Kidney glomerular epithelial cell (primary cell): ENCODE measurements at regions not wholly inside any gene's neighbourhood (a gene's known extent, or its start where the extent isn't known, plus 50 kb on each side); places are given as distances from the start of the nearest gene placed in this dataset.

Experiments
- DNase-seq: peaks from one replicate; lab custom pipeline; 2025; lab: John Stamatoyannopoulos, UW

GRCh38 chr14:49527221-49527620 is 59.0 kb downstream of the RPS29 start:
- DNase-seq: no peak

GRCh38 chr14:49526101-49526500 is 60.1 kb downstream of the RPS29 start:
- no peak for DNase-seq

- DNase-seq: no peak
Observed at GRCh38 chr14:49516286-49516685, 69.9 kb downstream of the RPS29 start.

- no peak for DNase-seq
Observed at GRCh38 chr14:49512571-49512970, 73.6 kb downstream of the RPS29 start.

GRCh38 chr14:49512147-49512551 is 74.0 kb downstream of the RPS29 start:
- peak; percentile 84 for DNase-seq

- DNase-seq: no peak
Observed at GRCh38 chr14:49508124-49508523, 78.1 kb downstream of the RPS29 start.

- no peak for DNase-seq
Observed at GRCh38 chr14:49506650-49507049, 79.5 kb downstream of the RPS29 start.

GRCh38 chr14:49505041-49505766 is 81.0 kb downstream of the RPS29 start:
- peak; percentile 87 for DNase-seq

GRCh38 chr14:49497725-49498348 is 88.3 kb downstream of the RPS29 start:
- DNase-seq: peak; percentile 62

- no peak for DNase-seq
Observed at GRCh38 chr14:49497267-49497666, 88.9 kb downstream of the RPS29 start.

- DNase-seq: no peak
Observed at GRCh38 chr14:49494836-49495235, 91.3 kb downstream of the RPS29 start.

- DNase-seq: no peak
Observed at GRCh38 chr14:49493557-49493956, 92.6 kb downstream of the RPS29 start.

GRCh38 chr14:49492151-49492550 is 94.0 kb downstream of the RPS29 start:
- no peak for DNase-seq

GRCh38 chr14:49489341-49489740 is 96.8 kb downstream of the RPS29 start:
- DNase-seq: no peak

GRCh38 chr14:49487238-49487637 is 98.9 kb downstream of the RPS29 start:
- no peak for DNase-seq

GRCh38 chr14:49485290-49485689 is 100.9 kb downstream of the RPS29 start:
- DNase-seq: no peak

- no peak for DNase-seq
Observed at GRCh38 chr14:49484180-49484579, 102.0 kb downstream of the RPS29 start.

GRCh38 chr14:49483268-49483667 is 102.9 kb downstream of the RPS29 start:
- DNase-seq: no peak

GRCh38 chr14:49480979-49481498 is 105.1 kb downstream of the RPS29 start:
- no peak for DNase-seq

GRCh38 chr14:49480053-49480760 is 106.0 kb downstream of the RPS29 start:
- DNase-seq: no peak

- DNase-seq: no peak
Observed at GRCh38 chr14:49479432-49479831, 106.7 kb downstream of the RPS29 start.

GRCh38 chr14:49478784-49479183 is 107.4 kb downstream of the RPS29 start:
- DNase-seq: no peak

GRCh38 chr14:49467091-49467490 is 119.1 kb downstream of the RPS29 start:
- DNase-seq: no peak
